ENCODE measurements at regions not wholly inside any gene's neighbourhood (a gene's known extent, or its start where the extent isn't known, plus 50 kb on each side); places are given as distances from the start of the nearest gene placed in this dataset.

GRCh38 chr7:33701189-33701740, 204.1 kb upstream of the BMPER start:
- no peak for TF ChIP-seq CTCF (conservative IDR thresholded peaks at IDR 0.05)
- no peak overlapping the region for H3K4me3 Mint-ChIP-seq
- H3K36me3 Mint-ChIP-seq = peaks cover 26% of the 10 kb centered on the region
- H3K4me1 Mint-ChIP-seq (ENCODE audit: unreplicated experiment) = peaks cover 31% of the 10 kb centered on the region
- H3K27me3 Mint-ChIP-seq = peaks cover 3% of the 10 kb centered on the region
- DNase-seq (ENCODE audit: extremely low spot score, unreplicated experiment) = no peak
- H3K27ac Mint-ChIP-seq = no peak overlapping the region
- peaks cover 16% of the 10 kb centered on the region for H3K9me3 Mint-ChIP-seq

GRCh38 chr7:33701927-33702326, 203.4 kb upstream of the BMPER start:
- no peak for TF ChIP-seq CTCF (conservative IDR thresholded peaks at IDR 0.05)
- peaks cover 16% of the 10 kb centered on the region for H3K9me3 Mint-ChIP-seq
- H3K4me3 Mint-ChIP-seq = no peak overlapping the region
- H3K4me1 Mint-ChIP-seq (ENCODE audit: unreplicated experiment) = peaks cover 37% of the 10 kb centered on the region
- H3K27ac Mint-ChIP-seq = no peak overlapping the region
- no peak for DNase-seq (ENCODE audit: extremely low spot score, unreplicated experiment)
- H3K36me3 Mint-ChIP-seq = peaks cover 26% of the 10 kb centered on the region
- H3K27me3 Mint-ChIP-seq = peaks cover 3% of the 10 kb centered on the region

DNA sequence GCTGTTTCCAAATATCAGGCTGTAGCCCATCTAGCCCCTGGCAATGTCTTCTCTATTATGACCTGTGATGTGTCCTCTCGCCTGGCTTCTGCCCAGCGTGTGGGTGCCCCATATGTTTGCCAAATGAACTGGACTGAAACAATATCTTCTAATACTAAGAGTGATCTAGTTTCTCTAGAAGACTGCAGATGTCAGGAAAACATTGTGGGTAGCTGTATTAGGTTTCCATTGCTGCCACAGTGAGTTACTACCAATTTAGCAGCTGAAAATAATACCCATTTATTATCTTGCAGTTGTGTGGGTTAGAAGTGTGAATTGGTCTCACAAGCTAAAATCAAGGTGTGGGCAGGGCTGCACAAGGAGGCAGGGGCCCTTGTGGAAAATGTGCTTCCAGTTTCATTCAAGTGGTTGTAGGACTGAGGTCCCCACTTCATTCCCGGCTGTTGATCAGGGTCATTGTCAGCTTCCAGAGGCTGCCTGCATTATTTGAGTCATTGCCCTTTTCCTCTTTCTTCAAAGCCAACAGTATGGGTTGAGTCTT, 202.8 kb upstream of the BMPER start:
- Mint-ChIP-seq H3K4me1 (ENCODE audit: unreplicated experiment) (peaks cover 44% of the 10 kb centered on the region), H3K4me3 (no peak overlapping the region), H3K27ac (no peak overlapping the region), H3K36me3 (peaks cover 26% of the 10 kb centered on the region), H3K9me3 (peaks cover 16% of the 10 kb centered on the region), H3K27me3 (peaks cover 3% of the 10 kb centered on the region)
- TF ChIP-seq CTCF (conservative IDR thresholded peaks at IDR 0.05) = no peak
- DNase-seq (ENCODE audit: extremely low spot score, unreplicated experiment) = no peak

DNA sequence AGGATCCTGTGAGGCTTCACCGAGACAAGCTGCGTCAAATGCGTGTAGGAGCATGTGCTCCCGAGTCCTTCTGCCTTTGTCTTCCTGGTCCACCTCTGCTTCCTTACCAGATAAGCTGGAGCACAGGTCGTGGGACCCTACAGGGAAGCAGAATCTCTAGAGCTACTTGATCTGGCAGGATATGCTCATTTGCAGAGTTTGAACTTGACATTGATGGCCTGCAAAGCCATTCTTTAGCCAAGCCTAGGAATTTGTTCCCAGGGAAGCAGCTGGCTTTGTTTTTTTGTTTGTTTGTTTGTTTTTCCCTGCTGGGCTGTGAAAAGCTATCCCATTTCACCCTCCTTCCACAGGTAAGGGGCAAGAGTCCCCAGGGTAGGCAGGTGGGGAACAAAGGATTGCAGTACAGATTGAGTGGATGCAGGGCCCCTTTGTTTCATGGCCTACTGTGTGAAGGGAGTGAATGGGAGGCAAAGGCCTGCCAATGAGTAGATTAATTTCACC, 200.0 kb upstream of the BMPER start:
- Mint-ChIP-seq H3K4me3 (no peak overlapping the region), H3K27me3 (peaks cover 3% of the 10 kb centered on the region), H3K27ac (no peak overlapping the region), H3K4me1 (ENCODE audit: unreplicated experiment) (peaks cover 30% of the 10 kb centered on the region), H3K9me3 (peaks cover 13% of the 10 kb centered on the region), H3K36me3 (peaks cover 19% of the 10 kb centered on the region)
- TF ChIP-seq CTCF (conservative IDR thresholded peaks at IDR 0.05) = no peak
- DNase-seq (ENCODE audit: extremely low spot score, unreplicated experiment) = no peak

DNA sequence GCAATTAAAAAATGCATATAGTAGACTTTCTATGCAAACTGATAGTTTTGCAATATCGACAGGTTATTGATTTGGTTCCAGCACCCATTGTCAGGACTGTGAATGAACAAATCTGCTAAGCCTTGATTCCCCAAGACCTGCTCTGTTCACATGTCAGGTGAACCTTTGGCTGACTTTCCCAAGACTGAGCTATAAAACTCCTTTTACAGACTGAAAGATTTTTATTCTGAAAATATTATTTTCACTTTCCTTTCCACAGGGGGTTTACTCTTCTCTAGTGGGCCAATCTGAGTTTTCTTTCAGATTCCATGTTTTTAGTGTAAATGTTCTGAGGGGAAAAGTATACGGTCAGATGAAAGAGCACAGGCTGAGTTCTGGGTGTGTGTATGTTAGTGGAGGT, 199.2 kb upstream of the BMPER start:
- H3K36me3 Mint-ChIP-seq = peaks cover 19% of the 10 kb centered on the region
- peaks cover 13% of the 10 kb centered on the region for H3K9me3 Mint-ChIP-seq
- DNase-seq (ENCODE audit: extremely low spot score, unreplicated experiment) = no peak
- H3K27me3 Mint-ChIP-seq = peaks cover 3% of the 10 kb centered on the region
- H3K4me1 Mint-ChIP-seq (ENCODE audit: unreplicated experiment) = peaks cover 31% of the 10 kb centered on the region
- no peak overlapping the region for H3K4me3 Mint-ChIP-seq
- H3K27ac Mint-ChIP-seq = no peak overlapping the region
- TF ChIP-seq CTCF (conservative IDR thresholded peaks at IDR 0.05) = no peak
